ENCODE measurements at regions not wholly inside any gene's neighbourhood (a gene's known extent, or its start where the extent isn't known, plus 50 kb on each side); places are given as distances from the start of the nearest gene placed in this dataset.

- no peak for TF ChIP-seq EZH2phosphoT487 (IDR thresholded peaks at IDR 0.05; ENCODE audit: borderline replicate concordance, low read depth, low read length)
- TF ChIP-seq, protein P1, sequence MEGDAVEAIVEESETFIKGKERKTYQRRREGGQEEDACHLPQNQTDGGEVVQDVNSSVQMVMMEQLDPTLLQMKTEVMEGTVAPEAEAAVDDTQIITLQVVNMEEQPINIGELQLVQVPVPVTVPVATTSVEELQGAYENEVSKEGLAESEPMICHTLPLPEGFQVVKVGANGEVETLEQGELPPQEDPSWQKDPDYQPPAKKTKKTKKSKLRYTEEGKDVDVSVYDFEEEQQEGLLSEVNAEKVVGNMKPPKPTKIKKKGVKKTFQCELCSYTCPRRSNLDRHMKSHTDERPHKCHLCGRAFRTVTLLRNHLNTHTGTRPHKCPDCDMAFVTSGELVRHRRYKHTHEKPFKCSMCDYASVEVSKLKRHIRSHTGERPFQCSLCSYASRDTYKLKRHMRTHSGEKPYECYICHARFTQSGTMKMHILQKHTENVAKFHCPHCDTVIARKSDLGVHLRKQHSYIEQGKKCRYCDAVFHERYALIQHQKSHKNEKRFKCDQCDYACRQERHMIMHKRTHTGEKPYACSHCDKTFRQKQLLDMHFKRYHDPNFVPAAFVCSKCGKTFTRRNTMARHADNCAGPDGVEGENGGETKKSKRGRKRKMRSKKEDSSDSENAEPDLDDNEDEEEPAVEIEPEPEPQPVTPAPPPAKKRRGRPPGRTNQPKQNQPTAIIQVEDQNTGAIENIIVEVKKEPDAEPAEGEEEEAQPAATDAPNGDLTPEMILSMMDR (conservative IDR thresholded peaks at IDR 0.05; ENCODE audit: low read length), result no peak
- ChIA-PET CTCF (ENCODE audit: unreplicated experiment) (no interaction called here), POLR2A (interaction anchor here (1.0 to 1.1 kb wide), 2 partner anchors 16 to 174 kb away, joined by 3 read pairs; no protein-coding TSS in a partner anchor)
Observed at GRCh38 chr12:92229381-92229780, 83.7 kb upstream of the BTG1 start.

GRCh38 chr12:92226961-92227360 is 81.3 kb upstream of the BTG1 start:
- no peak overlapping the region for H2AFZ ChIP-seq (ENCODE audit: low read length)
- BruUV-seq (replicated peaks), result no TSS peak

More at GRCh38 chr12:92229381-92229780, 83.7 kb upstream of the BTG1 start:
- Histone ChIP-seq H3K9me3 (ENCODE audit: low read length) (no peaks in the 10 kb centered on the region), H4K20me1 (ENCODE audit: insufficient read depth, low read length) (no peaks in the 10 kb centered on the region), H3K4me1 (ENCODE audit: insufficient read depth, low read length, poor library complexity, severe bottlenecking) (no peaks in the 10 kb centered on the region), H2AFZ (ENCODE audit: low read length) (no peak overlapping the region), H3K27ac (ENCODE audit: low read depth, low read length, poor library complexity, severe bottlenecking) (no peak overlapping the region), H3K36me3 (ENCODE audit: insufficient read depth, low read length) (no peaks in the 10 kb centered on the region), H3K4me2 (ENCODE audit: low read length) (no peak overlapping the region), H3K79me2 (ENCODE audit: insufficient read depth, low read depth, low read length) (no peaks in the 10 kb centered on the region), H3K4me3 (ENCODE audit: low read depth, low read length, poor library complexity, severe bottlenecking) (no peak overlapping the region), H3K9me2 (ENCODE audit: insufficient read depth, low read length) (no peaks in the 10 kb centered on the region)
- DNase-seq (ENCODE audit: low spot score), result no peak
- no TSS peak for BruUV-seq (replicated peaks)
- intact Hi-C loops (cut with micrococcal nuclease; ENCODE audit: unreplicated experiment), result no loop called here

DNA sequence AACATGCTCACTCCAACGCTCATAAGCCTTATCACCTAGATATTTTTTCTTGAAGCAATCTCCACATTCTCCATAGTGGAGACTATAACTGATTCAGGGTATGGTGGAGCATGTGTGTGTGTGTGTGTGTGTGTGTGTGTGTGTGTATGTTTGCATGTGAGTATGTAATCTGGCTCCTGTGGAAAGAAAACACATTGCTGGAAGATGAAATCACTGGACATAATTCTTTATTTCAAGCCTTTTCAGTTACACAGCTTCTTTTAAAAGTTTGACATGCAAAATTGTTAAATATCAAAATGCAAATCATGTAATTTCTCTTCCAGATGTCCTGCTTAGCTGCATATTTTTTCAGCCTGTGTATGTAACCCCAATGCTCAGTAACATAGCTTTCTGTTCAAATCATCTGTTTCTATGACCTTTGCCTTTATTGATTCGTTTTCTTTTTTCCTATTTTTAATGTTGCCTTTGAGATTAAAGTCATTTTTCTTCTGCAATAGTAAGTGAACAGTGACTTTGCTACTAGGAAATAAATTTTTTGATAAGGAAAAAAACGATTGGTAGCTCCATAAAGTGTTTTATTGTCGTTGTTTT is 80.5 kb upstream of the BTG1 start:
- no peaks in the 10 kb centered on the region for H4K20me1 ChIP-seq (ENCODE audit: insufficient read depth, low read length)
- POLR2A ChIA-PET, result interaction anchor here (0.5 to 0.7 kb wide), 4 partner anchors 15 to 366 kb away, joined by 3 to 13 read pairs (median 3); no protein-coding TSS in a partner anchor
- intact Hi-C loops (cut with micrococcal nuclease; ENCODE audit: unreplicated experiment), result no loop called here

More at GRCh38 chr12:92226961-92227360, 81.3 kb upstream of the BTG1 start:
- H3K79me2 ChIP-seq (ENCODE audit: insufficient read depth, low read depth, low read length), result no peaks in the 10 kb centered on the region
- POLR2A ChIA-PET, result interaction anchor here (0.6 kb wide), 3 partner anchors 32 to 228 kb away, joined by 3 to 5 read pairs (median 4); no protein-coding TSS in a partner anchor
- no peak overlapping the region for H3K27ac ChIP-seq (ENCODE audit: low read depth, low read length, poor library complexity, severe bottlenecking)
- H3K4me1 ChIP-seq (ENCODE audit: insufficient read depth, low read length, poor library complexity, severe bottlenecking), result no peaks in the 10 kb centered on the region
- H3K9me2 ChIP-seq (ENCODE audit: insufficient read depth, low read length), result no peaks in the 10 kb centered on the region
- no peaks in the 10 kb centered on the region for H3K36me3 ChIP-seq (ENCODE audit: insufficient read depth, low read length)
- TF ChIP-seq EZH2phosphoT487 (IDR thresholded peaks at IDR 0.05; ENCODE audit: borderline replicate concordance, low read depth, low read length), result no peak
- TF ChIP-seq, protein P1 (conservative IDR thresholded peaks at IDR 0.05; ENCODE audit: low read length), result no peak
- no peak for DNase-seq (ENCODE audit: low spot score)
- no peaks in the 10 kb centered on the region for H3K9me3 ChIP-seq (ENCODE audit: low read length)
- H3K4me3 ChIP-seq (ENCODE audit: low read depth, low read length, poor library complexity, severe bottlenecking), result no peak overlapping the region
- intact Hi-C loops (cut with micrococcal nuclease; ENCODE audit: unreplicated experiment), result no loop called here
- CTCF ChIA-PET (ENCODE audit: unreplicated experiment), result no interaction called here
- no peak overlapping the region for H3K4me2 ChIP-seq (ENCODE audit: low read length)
- no peaks in the 10 kb centered on the region for H4K20me1 ChIP-seq (ENCODE audit: insufficient read depth, low read length)

More for the DNA sequence above, 80.5 kb upstream of the BTG1 start:
- no peaks in the 10 kb centered on the region for H3K36me3 ChIP-seq (ENCODE audit: insufficient read depth, low read length)
- H3K4me1 ChIP-seq (ENCODE audit: insufficient read depth, low read length, poor library complexity, severe bottlenecking), result no peaks in the 10 kb centered on the region
- CTCF ChIA-PET (ENCODE audit: unreplicated experiment), result no interaction called here
- no TSS peak for BruUV-seq (replicated peaks)
- H3K79me2 ChIP-seq (ENCODE audit: insufficient read depth, low read depth, low read length), result no peaks in the 10 kb centered on the region
- no peaks in the 10 kb centered on the region for H3K9me2 ChIP-seq (ENCODE audit: insufficient read depth, low read length)
- no peak overlapping the region for H2AFZ ChIP-seq (ENCODE audit: low read length)
- TF ChIP-seq EZH2phosphoT487 (IDR thresholded peaks at IDR 0.05; ENCODE audit: borderline replicate concordance, low read depth, low read length), result no peak
- TF ChIP-seq, protein P1 (conservative IDR thresholded peaks at IDR 0.05; ENCODE audit: low read length), result no peak
- H3K27ac ChIP-seq (ENCODE audit: low read depth, low read length, poor library complexity, severe bottlenecking), result no peak overlapping the region
- H3K4me2 ChIP-seq (ENCODE audit: low read length), result no peak overlapping the region
- H3K4me3 ChIP-seq (ENCODE audit: low read depth, low read length, poor library complexity, severe bottlenecking), result no peak overlapping the region
- H3K9me3 ChIP-seq (ENCODE audit: low read length), result no peaks in the 10 kb centered on the region
- no peak for DNase-seq (ENCODE audit: low spot score)

Data from OCI-LY7 (cell line).